ENCODE measurements at regions not wholly inside any gene's neighbourhood (a gene's known extent, or its start where the extent isn't known, plus 50 kb on each side); places are given as distances from the start of the nearest gene placed in this dataset.
"Not testable (repeated sequence)": the region's sequence is repeated elsewhere in the genome, so short reads cannot be mapped to it uniquely, and the experiment has no call there.

DNA sequence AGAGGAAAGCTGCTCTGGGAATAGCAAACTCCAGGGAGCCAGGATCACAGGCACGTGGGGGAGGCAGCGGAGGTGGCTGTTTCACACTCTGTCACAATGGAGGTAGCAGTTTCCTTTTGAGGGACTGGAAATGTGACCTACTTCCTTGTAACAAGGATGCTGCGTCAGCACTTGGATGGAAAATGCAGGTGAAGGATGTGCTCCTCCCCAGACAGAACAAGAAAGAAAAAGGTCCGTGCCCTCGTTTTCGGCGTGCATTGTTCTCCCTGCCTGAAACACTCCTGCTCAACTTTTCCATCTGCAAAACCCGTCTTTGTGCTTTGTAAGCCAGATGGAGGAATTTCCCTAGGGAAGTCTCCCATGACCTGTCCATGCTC lies 55.1 kb upstream of the SH3PXD2B start:
- Mint-ChIP-seq H3K4me1 (ENCODE audit: unreplicated experiment) (peaks cover 3% of the 10 kb centered on the region), H3K4me3 (ENCODE audit: unreplicated experiment) (no peak overlapping the region), H3K27ac (ENCODE audit: unreplicated experiment) (no peak overlapping the region), H3K36me3 (ENCODE audit: low read depth, unreplicated experiment) (peaks cover 3% of the 10 kb centered on the region), H3K27me3 (ENCODE audit: unreplicated experiment) (no peaks in the 10 kb centered on the region), H3K9me3 (ENCODE audit: unreplicated experiment) (peaks cover 4% of the 10 kb centered on the region)
- TF ChIP-seq, protein P1, sequence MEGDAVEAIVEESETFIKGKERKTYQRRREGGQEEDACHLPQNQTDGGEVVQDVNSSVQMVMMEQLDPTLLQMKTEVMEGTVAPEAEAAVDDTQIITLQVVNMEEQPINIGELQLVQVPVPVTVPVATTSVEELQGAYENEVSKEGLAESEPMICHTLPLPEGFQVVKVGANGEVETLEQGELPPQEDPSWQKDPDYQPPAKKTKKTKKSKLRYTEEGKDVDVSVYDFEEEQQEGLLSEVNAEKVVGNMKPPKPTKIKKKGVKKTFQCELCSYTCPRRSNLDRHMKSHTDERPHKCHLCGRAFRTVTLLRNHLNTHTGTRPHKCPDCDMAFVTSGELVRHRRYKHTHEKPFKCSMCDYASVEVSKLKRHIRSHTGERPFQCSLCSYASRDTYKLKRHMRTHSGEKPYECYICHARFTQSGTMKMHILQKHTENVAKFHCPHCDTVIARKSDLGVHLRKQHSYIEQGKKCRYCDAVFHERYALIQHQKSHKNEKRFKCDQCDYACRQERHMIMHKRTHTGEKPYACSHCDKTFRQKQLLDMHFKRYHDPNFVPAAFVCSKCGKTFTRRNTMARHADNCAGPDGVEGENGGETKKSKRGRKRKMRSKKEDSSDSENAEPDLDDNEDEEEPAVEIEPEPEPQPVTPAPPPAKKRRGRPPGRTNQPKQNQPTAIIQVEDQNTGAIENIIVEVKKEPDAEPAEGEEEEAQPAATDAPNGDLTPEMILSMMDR (IDR thresholded peaks at IDR 0.05; ENCODE audit: unreplicated experiment) = no peak
- peak; percentile 4 for DNase-seq (ENCODE audit: low spot score)

DNA sequence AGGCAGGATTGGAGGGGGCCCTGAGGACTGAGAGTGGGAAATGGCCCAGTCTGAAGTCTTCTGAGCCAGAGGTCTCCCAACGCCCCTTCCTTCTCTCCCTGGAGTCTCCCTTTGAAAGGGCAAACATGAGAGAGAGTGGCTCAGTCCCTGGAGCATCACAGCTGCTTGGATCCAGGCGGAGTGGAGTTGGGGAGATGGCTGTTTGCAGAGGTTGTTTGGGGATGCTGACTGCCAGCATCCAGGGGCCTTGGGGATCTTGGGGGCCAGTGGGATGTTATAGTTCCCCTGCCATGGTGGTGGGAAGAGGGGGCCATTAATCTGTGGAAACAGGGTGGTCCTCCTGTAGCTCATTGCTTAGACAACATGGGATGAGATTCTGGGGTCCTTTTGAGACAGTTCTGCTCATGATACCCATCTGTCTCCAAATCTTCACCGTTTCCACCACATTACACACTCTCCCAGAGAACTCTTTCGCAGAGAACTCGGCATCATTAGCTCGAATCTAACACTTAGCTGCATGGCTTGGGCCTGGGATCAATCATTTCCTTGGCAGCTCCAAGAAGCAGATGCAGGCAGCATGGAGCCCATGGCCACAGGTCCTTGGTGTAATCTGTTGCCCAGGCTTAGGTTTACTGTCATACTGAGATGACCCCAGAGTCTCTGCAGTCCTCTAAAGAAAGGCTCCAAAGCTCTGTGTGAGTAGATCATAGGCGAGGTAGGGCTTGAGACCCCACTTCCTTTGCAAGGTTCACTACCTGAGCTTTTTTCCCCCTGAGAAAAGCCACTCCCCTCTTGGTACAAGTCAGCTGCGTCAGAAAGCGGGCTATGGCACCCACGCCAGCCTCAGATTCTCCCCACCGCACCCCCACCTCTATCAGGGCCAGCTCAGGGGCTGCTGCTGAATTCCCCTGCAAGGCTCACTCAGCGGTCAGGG lies 54.4 kb upstream of the SH3PXD2B start:
- DNase-seq (ENCODE audit: low spot score) = peak; percentile 0
- Mint-ChIP-seq H3K4me1 (ENCODE audit: unreplicated experiment) (peaks cover 4% of the 10 kb centered on the region), H3K36me3 (ENCODE audit: low read depth, unreplicated experiment) (peaks cover 3% of the 10 kb centered on the region)

DNA sequence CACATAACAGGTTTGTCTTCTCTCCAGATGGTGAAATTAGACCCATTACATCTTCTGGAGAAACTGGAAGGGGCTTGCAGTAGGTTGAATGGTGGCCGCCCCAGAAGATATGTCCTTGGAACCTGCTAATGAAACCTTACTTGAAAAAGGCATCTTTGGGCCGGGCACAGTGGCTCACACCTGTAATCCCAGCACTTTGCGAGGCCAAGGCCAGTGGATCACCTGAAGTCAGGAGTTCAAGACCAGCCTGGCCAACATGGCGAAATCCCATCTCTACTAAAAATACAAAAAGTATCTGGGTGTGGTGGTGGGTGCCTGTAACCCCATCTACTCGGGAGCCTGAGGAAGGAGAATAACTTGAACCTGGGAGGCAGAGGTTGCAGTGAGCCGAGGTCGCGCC lies 53.2 kb upstream of the SH3PXD2B start:
- not testable (repeated sequence) for H3K36me3 Mint-ChIP-seq (ENCODE audit: low read depth, unreplicated experiment); H3K4me3 Mint-ChIP-seq (ENCODE audit: unreplicated experiment); H3K4me1 Mint-ChIP-seq (ENCODE audit: unreplicated experiment); H3K27me3 Mint-ChIP-seq (ENCODE audit: unreplicated experiment); DNase-seq (ENCODE audit: low spot score); H3K9me3 Mint-ChIP-seq (ENCODE audit: unreplicated experiment); H3K27ac Mint-ChIP-seq (ENCODE audit: unreplicated experiment)

More for the DNA sequence above, 54.4 kb upstream of the SH3PXD2B start:
- Mint-ChIP-seq H3K27me3 (ENCODE audit: unreplicated experiment) (no peaks in the 10 kb centered on the region), H3K9me3 (ENCODE audit: unreplicated experiment) (peaks cover 4% of the 10 kb centered on the region), H3K4me3 (ENCODE audit: unreplicated experiment) (no peak overlapping the region), H3K27ac (ENCODE audit: unreplicated experiment) (no peak overlapping the region)
- TF ChIP-seq, protein P1 (IDR thresholded peaks at IDR 0.05; ENCODE audit: unreplicated experiment) = no peak

DNA sequence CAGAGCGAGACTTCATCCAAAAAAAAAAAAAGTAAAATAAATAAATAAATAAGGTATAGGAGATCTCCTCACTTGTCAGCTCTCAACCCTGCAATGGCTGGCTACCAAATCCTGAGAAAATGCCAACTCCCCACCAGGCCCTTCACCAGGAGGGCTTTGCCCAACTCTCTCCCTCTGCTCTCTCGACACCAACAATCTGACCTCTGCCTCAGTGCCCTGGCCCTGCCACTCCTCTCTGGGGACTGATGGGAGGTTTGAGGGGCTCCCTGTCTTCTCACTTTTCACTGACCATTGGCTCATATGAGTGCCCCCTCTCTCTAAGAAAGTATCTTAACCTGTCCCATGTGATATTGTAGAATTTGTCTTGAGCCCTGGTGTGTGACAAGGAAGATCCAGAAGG lies 52.6 kb upstream of the SH3PXD2B start:
- no peak for DNase-seq (ENCODE audit: low spot score)
- Mint-ChIP-seq H3K36me3 (ENCODE audit: low read depth, unreplicated experiment) (no peaks in the 10 kb centered on the region), H3K9me3 (ENCODE audit: unreplicated experiment) (no peaks in the 10 kb centered on the region), H3K27me3 (ENCODE audit: unreplicated experiment) (no peaks in the 10 kb centered on the region), H3K4me3 (ENCODE audit: unreplicated experiment) (no peak overlapping the region), H3K4me1 (ENCODE audit: unreplicated experiment) (peaks cover 4% of the 10 kb centered on the region), H3K27ac (ENCODE audit: unreplicated experiment) (no peak overlapping the region)
- TF ChIP-seq, protein P1 (IDR thresholded peaks at IDR 0.05; ENCODE audit: unreplicated experiment) = no peak

DNA sequence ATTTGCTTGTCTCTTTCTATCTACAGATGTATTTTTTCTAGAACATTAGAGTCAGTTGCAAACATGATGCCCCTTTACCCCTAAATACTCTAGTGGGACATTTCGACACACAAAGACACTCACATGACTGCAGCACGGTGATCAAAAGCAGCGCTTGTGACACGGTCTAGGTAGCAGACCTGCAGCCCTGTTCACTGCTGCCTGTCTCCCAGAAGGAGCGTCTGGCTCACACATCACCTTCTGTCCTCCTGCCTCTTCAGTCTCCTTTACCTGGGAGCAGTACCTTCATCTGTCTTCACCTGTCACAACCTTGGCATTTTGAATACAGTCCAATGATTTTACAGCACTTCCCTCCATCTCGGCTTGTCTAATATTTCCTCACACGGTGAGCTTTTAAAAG lies 51.9 kb upstream of the SH3PXD2B start:
- H3K27ac Mint-ChIP-seq (ENCODE audit: unreplicated experiment) = no peak overlapping the region
- H3K4me3 Mint-ChIP-seq (ENCODE audit: unreplicated experiment) = no peak overlapping the region
- no peaks in the 10 kb centered on the region for H3K36me3 Mint-ChIP-seq (ENCODE audit: low read depth, unreplicated experiment)
- DNase-seq (ENCODE audit: low spot score) = no peak
- peaks cover 4% of the 10 kb centered on the region for H3K4me1 Mint-ChIP-seq (ENCODE audit: unreplicated experiment)
- no peaks in the 10 kb centered on the region for H3K9me3 Mint-ChIP-seq (ENCODE audit: unreplicated experiment)
- H3K27me3 Mint-ChIP-seq (ENCODE audit: unreplicated experiment) = no peaks in the 10 kb centered on the region
- TF ChIP-seq, protein P1 (IDR thresholded peaks at IDR 0.05; ENCODE audit: unreplicated experiment) = no peak
